ENCODE measurements at regions not wholly inside any gene's neighbourhood (a gene's known extent, or its start where the extent isn't known, plus 50 kb on each side); places are given as distances from the start of the nearest gene placed in this dataset.
A peak's percentile ranks its signal among the peaks of the same experiment; 100 is the strongest.

DNA sequence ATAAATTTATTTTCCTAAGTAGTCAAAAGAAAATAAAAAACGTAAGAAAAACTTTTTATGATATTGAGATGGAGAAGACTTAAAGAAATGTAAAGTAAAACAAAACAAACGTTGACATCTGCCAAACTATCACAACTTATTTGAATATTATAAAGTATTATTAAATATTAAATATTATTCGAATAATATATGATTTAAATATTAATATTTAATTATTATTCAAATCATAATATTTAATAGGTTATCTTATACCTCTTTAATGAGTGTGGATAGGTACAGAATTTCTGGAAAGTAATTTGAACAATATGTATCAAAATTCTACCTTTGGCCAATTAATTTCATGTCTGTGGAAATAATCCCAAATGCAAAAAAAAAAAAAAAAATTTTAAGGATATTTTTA is 278.7 kb downstream of the RAD51AP2 start:
- Histone ChIP-seq H3K27me3 (no peaks in the 10 kb centered on the region), H3K4me1 (peaks cover 0 to 12% (median 7%) of the 10 kb centered on the region in 10 experiments; a peak in 11 of 20 replicates), H3K36me3 (no peaks in the 10 kb centered on the region), H3K9me3 (replicated peaks in 1 of 11) (peaks cover 0 to 4% (median 0%) of the 10 kb centered on the region in 11 experiments; a peak in 1 of 22 replicates), H3K9ac (no peak overlapping the region), H3K27ac (no peak overlapping the region), H3K4me2 (no peak overlapping the region), H4K20me1 (no peaks in the 10 kb centered on the region), H3K4me3 (no peak overlapping the region)
- no peak for TF ChIP-seq Cebpa-rat (IDR thresholded peaks at IDR 0.05)

GRCh38 chr2:17235167-17235566 is 283.1 kb downstream of the RAD51AP2 start:
- Histone ChIP-seq H3K4me1 (no peaks in the 10 kb centered on the region), H3K9ac (no peak overlapping the region), H3K27ac (no peak overlapping the region), H4K20me1 (no peaks in the 10 kb centered on the region), H3K9me3 (replicated peaks in 1 of 11) (peaks cover 0 to 4% (median 0%) of the 10 kb centered on the region in 11 experiments; a peak in 1 of 22 replicates), H3K27me3 (no peaks in the 10 kb centered on the region), H3K4me2 (no peak overlapping the region), H3K36me3 (no peaks in the 10 kb centered on the region), H3K4me3 (no peak overlapping the region)
- TF ChIP-seq Cebpa-rat (IDR thresholded peaks at IDR 0.05), result no peak

GRCh38 chr2:17232776-17233556 is 285.3 kb downstream of the RAD51AP2 start:
- H3K9me3 ChIP-seq (replicated peaks in 1 of 11), result peaks cover 0 to 4% (median 0%) of the 10 kb centered on the region in 11 experiments; a peak in 2 of 22 replicates
- no peak overlapping the region for H3K27ac ChIP-seq
- no peak overlapping the region for H3K9ac ChIP-seq
- no peak overlapping the region for H3K4me3 ChIP-seq
- H3K27me3 ChIP-seq, result no peaks in the 10 kb centered on the region
- H4K20me1 ChIP-seq, result no peaks in the 10 kb centered on the region
- TF ChIP-seq Cebpa-rat (IDR thresholded peaks at IDR 0.05), result no peak
- H3K4me1 ChIP-seq, result no peaks in the 10 kb centered on the region
- H3K36me3 ChIP-seq, result no peaks in the 10 kb centered on the region
- no peak overlapping the region for H3K4me2 ChIP-seq

DNA sequence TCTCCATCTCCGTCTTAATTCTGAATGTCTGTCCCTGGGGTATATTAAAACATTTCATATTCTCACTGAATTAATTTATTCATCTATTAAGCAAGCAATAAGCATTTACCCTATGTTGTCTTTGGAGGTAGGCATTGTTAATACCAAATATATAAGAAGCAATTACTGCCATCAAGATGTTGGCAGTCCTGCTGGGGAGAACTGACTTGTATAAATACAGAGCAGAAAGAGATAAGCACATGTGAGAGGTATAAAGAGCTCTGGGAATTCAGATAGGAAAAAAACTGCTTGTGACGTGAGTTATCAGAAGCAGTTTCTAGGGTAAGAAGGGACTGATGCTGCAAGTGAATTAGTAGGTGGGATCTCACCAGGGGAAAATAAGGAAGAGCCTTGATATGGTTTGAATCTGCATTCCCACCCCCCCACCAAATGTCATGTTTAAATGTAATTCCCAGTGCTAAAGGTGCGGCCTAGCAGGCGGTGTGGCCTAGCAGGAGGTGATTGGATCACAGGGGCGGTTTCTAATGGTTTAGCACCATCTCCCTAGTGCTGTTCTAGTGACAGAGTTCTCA is 286.8 kb downstream of the RAD51AP2 start:
- H3K4me1 ChIP-seq, result no peaks in the 10 kb centered on the region
- peaks cover 0 to 4% (median 0%) of the 10 kb centered on the region in 11 experiments; a peak in 1 of 22 replicates for H3K9me3 ChIP-seq (replicated peaks in 1 of 11)
- no peaks in the 10 kb centered on the region for H3K36me3 ChIP-seq
- no peak for TF ChIP-seq Cebpa-rat (IDR thresholded peaks at IDR 0.05)
- H3K9ac ChIP-seq, result no peak overlapping the region
- H4K20me1 ChIP-seq, result no peaks in the 10 kb centered on the region
- no peaks in the 10 kb centered on the region for H3K27me3 ChIP-seq
- H3K4me2 ChIP-seq, result no peak overlapping the region
- H3K4me3 ChIP-seq, result no peak overlapping the region
- no peak overlapping the region for H3K27ac ChIP-seq

GRCh38 chr2:17229414-17229813 is 288.8 kb downstream of the RAD51AP2 start:
- Histone ChIP-seq H3K36me3 (no peaks in the 10 kb centered on the region), H4K20me1 (no peaks in the 10 kb centered on the region), H3K9ac (no peak overlapping the region), H3K4me2 (no peak overlapping the region), H3K27me3 (no peaks in the 10 kb centered on the region), H3K4me3 (no peak overlapping the region), H3K9me3 (replicated peaks in 1 of 11) (peaks cover 0 to 4% (median 0%) of the 10 kb centered on the region in 11 experiments; a peak in 1 of 22 replicates), H3K27ac (no peak overlapping the region), H3K4me1 (no peaks in the 10 kb centered on the region)
- TF ChIP-seq Cebpa-rat (IDR thresholded peaks at IDR 0.05), result no peak

GRCh38 chr2:17228461-17228860 is 289.8 kb downstream of the RAD51AP2 start:
- no peak overlapping the region for H3K4me3 ChIP-seq
- no peak overlapping the region for H3K27ac ChIP-seq
- H3K27me3 ChIP-seq, result no peaks in the 10 kb centered on the region
- H3K9ac ChIP-seq, result no peak overlapping the region
- 0 out of 20 replicates have a peak, but pooled peaks cover 0 to 1% (median 0%) of the 10 kb centered on the region in 10 experiments for H3K4me1 ChIP-seq
- peaks cover 0 to 4% (median 0%) of the 10 kb centered on the region in 11 experiments; a peak in 1 of 22 replicates for H3K9me3 ChIP-seq (replicated peaks in 1 of 11)
- no peaks in the 10 kb centered on the region for H4K20me1 ChIP-seq
- H3K36me3 ChIP-seq, result no peaks in the 10 kb centered on the region
- TF ChIP-seq Cebpa-rat (IDR thresholded peaks at IDR 0.05), result no peak
- H3K4me2 ChIP-seq, result no peak overlapping the region

GRCh38 chr2:17227856-17228255 is 290.4 kb downstream of the RAD51AP2 start:
- no peak for TF ChIP-seq Cebpa-rat (IDR thresholded peaks at IDR 0.05)
- Histone ChIP-seq H3K9me3 (replicated peaks in 1 of 11) (peaks cover 0 to 4% (median 0%) of the 10 kb centered on the region in 11 experiments; a peak in 1 of 22 replicates), H3K27me3 (no peaks in the 10 kb centered on the region), H3K4me2 (no peak overlapping the region), H3K36me3 (no peaks in the 10 kb centered on the region), H3K4me3 (no peak overlapping the region), H3K9ac (no peak overlapping the region), H4K20me1 (no peaks in the 10 kb centered on the region), H3K4me1 (0 out of 20 replicates have a peak, but pooled peaks cover 0 to 3% (median 0%) of the 10 kb centered on the region in 10 experiments), H3K27ac (no peak overlapping the region)

- no peak overlapping the region for H3K27ac ChIP-seq
- no peak overlapping the region for H3K9ac ChIP-seq
- H3K36me3 ChIP-seq, result no peaks in the 10 kb centered on the region
- H3K4me2 ChIP-seq, result no peak overlapping the region
- peaks cover 0 to 4% (median 0%) of the 10 kb centered on the region in 11 experiments; a peak in 1 of 22 replicates for H3K9me3 ChIP-seq (replicated peaks in 1 of 11)
- H3K27me3 ChIP-seq, result no peaks in the 10 kb centered on the region
- no peak overlapping the region for H3K4me3 ChIP-seq
- no peak for TF ChIP-seq Cebpa-rat (IDR thresholded peaks at IDR 0.05)
- H4K20me1 ChIP-seq, result no peaks in the 10 kb centered on the region
- H3K4me1 ChIP-seq, result 0 out of 20 replicates have a peak, but pooled peaks cover 0 to 3% (median 0%) of the 10 kb centered on the region in 10 experiments
Observed at GRCh38 chr2:17226941-17227490, 291.2 kb downstream of the RAD51AP2 start.

- Histone ChIP-seq H3K9me3 (replicated peaks in 1 of 11) (peaks cover 0 to 4% (median 0%) of the 10 kb centered on the region in 11 experiments; a peak in 1 of 22 replicates), H3K9ac (no peak overlapping the region), H3K4me1 (0 out of 20 replicates have a peak, but pooled peaks cover 0 to 3% (median 0%) of the 10 kb centered on the region in 10 experiments), H3K36me3 (no peaks in the 10 kb centered on the region), H3K4me3 (no peak overlapping the region), H4K20me1 (no peaks in the 10 kb centered on the region), H3K27ac (no peak overlapping the region), H3K27me3 (no peaks in the 10 kb centered on the region), H3K4me2 (0 out of 22 replicates have a peak overlapping the region, but pooled peaks of 1 of the 11 experiments have one; percentile 10)
- TF ChIP-seq Cebpa-rat (IDR thresholded peaks at IDR 0.05), result no peak
Observed at GRCh38 chr2:17223211-17223610, 295.0 kb downstream of the RAD51AP2 start.

All from BLaER1 treated with 17β-estradiol and CSF1 and Interleukin-3, amounts not matched to agents 10 nM and 100 nM (cell line).